GM10266 (cell line): ENCODE measurements at regions not wholly inside any gene's neighbourhood (a gene's known extent, or its start where the extent isn't known, plus 50 kb on each side); places are given as distances from the start of the nearest gene placed in this dataset.

ENCODE experiments used
- DNase-seq: peaks from one replicate; pipeline ENCODE4 v3.0.0; 2012; ENCODE audit errors: extremely low spot score
- TF ChIP-seq, protein P1 (sequence below): IDR thresholded peaks from 2 replicates; pipeline ENCODE4 v1.5.1; 2012; ENCODE audit warnings: mild to moderate bottlenecking, low read depth; ENCODE audit not compliant: control insufficient read depth, insufficient read depth; ENCODE audit errors: missing control alignments

DNA sequence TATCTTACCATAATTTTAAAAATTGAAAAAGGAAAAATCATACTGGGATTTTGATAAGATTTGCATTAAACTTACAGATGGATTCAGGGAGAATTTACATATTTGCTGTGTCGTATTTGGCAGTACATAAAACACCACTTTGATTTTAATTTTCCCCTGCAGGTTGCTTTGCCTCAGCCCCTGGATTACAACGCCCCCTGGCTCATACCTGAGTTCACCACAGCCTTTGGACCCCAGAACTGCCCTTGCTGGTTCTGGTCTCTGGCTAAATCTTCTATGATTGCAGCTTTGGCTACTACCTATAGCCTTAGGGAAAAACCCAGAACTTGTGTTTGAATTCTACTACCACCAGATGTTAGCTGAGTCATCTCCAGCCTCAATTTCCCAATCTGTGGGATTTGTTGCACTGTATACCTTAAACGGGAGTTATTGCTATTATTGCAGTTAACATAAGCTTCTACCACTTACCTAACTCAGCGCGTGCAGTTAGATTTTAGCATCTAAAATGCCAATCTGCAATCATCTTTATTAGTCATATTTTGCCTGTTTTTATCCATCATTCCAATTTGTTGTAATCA lies 315.7 kb upstream of the GADL1 start:
- DNase-seq = no peak

DNA sequence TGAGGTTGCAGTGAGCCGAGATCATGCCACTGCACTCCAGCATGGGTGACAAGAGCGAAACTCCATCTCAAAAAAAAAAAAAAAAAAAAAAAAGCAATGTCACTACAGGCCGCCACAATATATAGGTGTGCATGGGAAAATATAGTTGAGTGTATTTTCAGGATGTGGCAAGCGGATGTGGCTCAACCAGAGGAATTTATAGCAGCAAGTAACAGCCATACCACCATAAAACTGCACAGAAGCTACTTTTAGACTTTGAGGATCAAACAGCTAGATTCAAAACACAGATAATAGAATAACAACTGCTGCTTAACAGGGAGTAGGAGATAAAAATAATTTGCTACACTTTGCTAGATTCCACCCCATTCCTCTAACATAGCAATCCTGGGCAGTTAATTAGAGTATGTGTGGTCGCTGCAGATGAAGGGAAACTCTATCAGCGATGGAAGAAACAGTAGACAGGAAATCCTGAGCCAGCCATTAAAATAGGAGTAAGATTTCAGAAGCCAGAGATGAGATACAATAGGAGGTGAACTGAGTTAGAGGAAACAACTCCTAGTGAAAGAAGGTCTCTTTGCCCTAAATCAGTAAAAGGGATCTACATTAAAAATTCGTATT lies 318.7 kb upstream of the STT3B start:
- TF ChIP-seq, protein P1, sequence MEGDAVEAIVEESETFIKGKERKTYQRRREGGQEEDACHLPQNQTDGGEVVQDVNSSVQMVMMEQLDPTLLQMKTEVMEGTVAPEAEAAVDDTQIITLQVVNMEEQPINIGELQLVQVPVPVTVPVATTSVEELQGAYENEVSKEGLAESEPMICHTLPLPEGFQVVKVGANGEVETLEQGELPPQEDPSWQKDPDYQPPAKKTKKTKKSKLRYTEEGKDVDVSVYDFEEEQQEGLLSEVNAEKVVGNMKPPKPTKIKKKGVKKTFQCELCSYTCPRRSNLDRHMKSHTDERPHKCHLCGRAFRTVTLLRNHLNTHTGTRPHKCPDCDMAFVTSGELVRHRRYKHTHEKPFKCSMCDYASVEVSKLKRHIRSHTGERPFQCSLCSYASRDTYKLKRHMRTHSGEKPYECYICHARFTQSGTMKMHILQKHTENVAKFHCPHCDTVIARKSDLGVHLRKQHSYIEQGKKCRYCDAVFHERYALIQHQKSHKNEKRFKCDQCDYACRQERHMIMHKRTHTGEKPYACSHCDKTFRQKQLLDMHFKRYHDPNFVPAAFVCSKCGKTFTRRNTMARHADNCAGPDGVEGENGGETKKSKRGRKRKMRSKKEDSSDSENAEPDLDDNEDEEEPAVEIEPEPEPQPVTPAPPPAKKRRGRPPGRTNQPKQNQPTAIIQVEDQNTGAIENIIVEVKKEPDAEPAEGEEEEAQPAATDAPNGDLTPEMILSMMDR = no peak
- DNase-seq = peak; percentile 32

More for the DNA sequence above, 315.7 kb upstream of the GADL1 start:
- TF ChIP-seq, protein P1 = no peak

DNA sequence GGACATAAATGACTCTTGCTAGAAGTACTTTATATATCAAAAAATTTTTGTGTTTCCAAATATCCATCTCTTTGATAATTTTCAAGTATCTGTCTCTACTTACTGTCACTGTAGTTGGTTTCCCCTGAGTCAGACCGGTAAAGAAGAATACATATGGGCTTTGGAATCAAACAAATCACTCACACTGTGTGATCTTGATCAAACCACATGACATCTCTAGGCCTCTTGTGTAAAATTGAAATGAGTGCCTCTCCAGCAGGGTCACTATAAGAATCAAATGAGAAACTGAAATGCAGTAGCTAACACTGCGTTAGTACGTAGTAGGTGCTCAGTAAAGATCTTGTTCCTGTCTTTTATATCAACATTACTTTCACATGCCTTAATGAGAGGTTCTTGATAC lies 314.6 kb upstream of the STT3B start:
- DNase-seq = no peak

DNA sequence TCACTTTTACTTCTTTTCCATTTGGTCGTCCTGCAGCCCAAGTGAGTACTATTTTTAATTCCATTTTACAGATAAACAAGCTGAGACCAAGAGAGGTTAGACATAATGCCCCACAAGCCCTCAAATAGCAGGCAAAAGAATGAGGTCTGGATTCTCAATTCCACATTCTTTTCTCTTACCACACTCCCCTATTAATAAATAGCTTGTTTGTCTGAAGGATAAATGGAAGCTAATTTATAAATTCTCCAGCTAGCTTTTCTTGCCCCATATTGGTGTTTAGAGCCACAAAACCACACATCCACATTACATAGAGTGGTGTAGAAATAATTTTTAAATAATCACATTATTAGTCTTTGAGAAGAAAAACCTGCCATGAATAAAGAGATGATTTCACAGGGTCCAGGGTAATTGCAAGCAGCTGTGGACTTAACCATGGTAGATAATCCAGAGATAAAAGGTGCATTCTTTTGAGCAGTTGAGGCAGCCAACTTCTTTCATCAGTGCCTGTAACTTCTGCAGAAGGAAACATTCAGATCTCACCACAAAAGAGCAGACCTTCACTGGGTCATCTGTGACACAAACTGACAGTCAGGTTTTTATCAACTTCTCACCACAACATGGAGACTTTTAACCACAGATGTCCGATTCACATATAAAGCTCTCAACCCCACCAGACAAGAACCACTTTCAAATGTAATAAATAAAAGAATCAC lies 313.4 kb upstream of the STT3B start:
- peak; percentile 47 for DNase-seq
- TF ChIP-seq, protein P1 = no peak

More for the DNA sequence above, 314.6 kb upstream of the STT3B start:
- TF ChIP-seq, protein P1 = no peak

DNA sequence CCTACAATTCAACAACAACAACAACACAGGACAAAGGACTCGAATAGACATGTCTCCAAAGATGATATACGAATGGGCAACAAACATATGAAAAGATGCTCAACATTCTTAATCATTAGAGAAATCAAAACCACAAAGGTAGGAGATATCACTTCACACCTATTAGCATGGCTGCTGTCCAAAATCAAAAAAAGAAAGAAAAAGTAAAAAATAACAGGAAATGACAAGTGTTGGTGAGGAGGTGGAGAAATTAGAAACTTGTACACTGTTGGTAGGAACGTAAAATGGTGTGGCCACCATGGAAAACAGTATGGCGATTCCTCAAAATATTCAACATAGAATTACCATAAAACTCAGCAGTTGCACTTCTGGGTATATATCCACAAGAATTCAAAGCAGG lies 312.3 kb upstream of the STT3B start:
- no peak for DNase-seq
- TF ChIP-seq, protein P1 = no peak

DNA sequence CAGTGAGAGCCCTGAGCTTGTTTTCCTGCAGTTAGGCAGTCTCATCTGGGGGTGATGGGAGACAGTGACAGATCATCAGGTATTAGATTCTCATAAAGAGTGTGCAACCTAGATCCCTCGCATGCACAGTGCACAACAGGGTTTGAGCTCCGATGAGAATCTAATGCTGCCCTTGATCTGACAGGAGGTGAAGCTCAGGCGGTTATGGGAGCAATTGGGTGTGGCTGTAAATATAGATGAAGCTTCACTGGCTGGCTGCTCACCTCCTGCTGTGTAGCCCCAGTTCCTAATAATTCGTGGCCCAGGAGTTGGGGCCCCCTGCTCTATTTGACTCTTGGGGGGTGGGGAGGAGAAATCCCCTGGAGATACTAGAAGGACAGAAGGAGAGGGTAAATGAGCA lies 309.4 kb upstream of the STT3B start:
- TF ChIP-seq, protein P1 = no peak
- DNase-seq = no peak

DNA sequence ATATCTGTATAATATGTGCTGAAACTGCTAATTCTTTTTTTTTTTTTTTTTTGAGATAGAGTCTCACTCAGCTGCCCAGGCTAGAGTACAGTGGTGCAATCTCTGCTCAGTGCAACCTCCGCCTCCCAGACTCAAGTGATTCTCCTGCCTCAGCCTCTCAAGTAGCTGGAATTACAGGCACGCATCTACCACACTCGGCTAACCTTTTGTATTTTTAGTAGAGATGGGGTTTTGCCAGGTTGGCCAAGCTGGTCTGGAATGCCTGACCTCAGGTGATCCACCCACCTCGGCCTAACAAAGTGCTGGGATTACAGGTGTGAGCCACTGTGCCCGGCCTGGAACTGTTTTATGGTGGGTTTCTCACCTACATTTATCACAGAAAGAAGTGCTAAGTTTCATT lies 307.8 kb upstream of the STT3B start:
- TF ChIP-seq, protein P1 = no peak
- no peak for DNase-seq
